NCI-H446 treated with DMSO at 0.1 percent for 48 hours (cell line): ENCODE measurements at regions not wholly inside any gene's neighbourhood (a gene's known extent, or its start where the extent isn't known, plus 50 kb on each side); places are given as distances from the start of the nearest gene placed in this dataset.
"Not testable (repeated sequence)": the region's sequence is repeated elsewhere in the genome, so short reads cannot be mapped to it uniquely, and the experiment has no call there.

ENCODE experiments used
- DNase-seq: peaks from one replicate; lab custom pipeline; 2025; lab: John Stamatoyannopoulos, UW

GRCh38 chr16:5309946-5310611 lies 212.5 kb upstream of the EEF2KMT start:
- no peak for DNase-seq

GRCh38 chr16:5305023-5305422 lies 207.4 kb upstream of the EEF2KMT start:
- DNase-seq: no peak

- no peak for DNase-seq
Measured at GRCh38 chr16:5302372-5303114, 204.9 kb upstream of the EEF2KMT start.

- no peak for DNase-seq
Measured at GRCh38 chr16:5298202-5298601, 200.6 kb upstream of the EEF2KMT start.

GRCh38 chr16:5296176-5296575 lies 198.6 kb upstream of the EEF2KMT start:
- DNase-seq: no peak

GRCh38 chr16:5295304-5295703 lies 197.7 kb upstream of the EEF2KMT start:
- DNase-seq: not testable (repeated sequence)

- DNase-seq: not testable (repeated sequence)
Measured at GRCh38 chr16:5282152-5282551, 184.6 kb upstream of the EEF2KMT start.

- no peak for DNase-seq
Measured at GRCh38 chr16:5257462-5257861, 159.9 kb upstream of the EEF2KMT start.

GRCh38 chr16:5252791-5253190 lies 155.2 kb upstream of the EEF2KMT start:
- DNase-seq: no peak

GRCh38 chr16:5247403-5247802 lies 149.8 kb upstream of the EEF2KMT start:
- DNase-seq: not testable (repeated sequence)

GRCh38 chr16:5240278-5240626 lies 142.7 kb upstream of the EEF2KMT start:
- not testable (repeated sequence) for DNase-seq

GRCh38 chr16:5239472-5240277 lies 142.1 kb upstream of the EEF2KMT start:
- DNase-seq: not testable (repeated sequence)

GRCh38 chr16:5235119-5235518 lies 137.5 kb upstream of the EEF2KMT start:
- no peak for DNase-seq

- DNase-seq: no peak
Measured at GRCh38 chr16:5234295-5235050, 136.9 kb upstream of the EEF2KMT start.

GRCh38 chr16:5231246-5231759 lies 133.7 kb upstream of the EEF2KMT start:
- DNase-seq: no peak

GRCh38 chr16:5228369-5228768 lies 130.8 kb upstream of the EEF2KMT start:
- DNase-seq: no peak

GRCh38 chr16:5225931-5226655 lies 128.5 kb upstream of the EEF2KMT start:
- DNase-seq: no peak

- DNase-seq: no peak
Measured at GRCh38 chr16:5222761-5223160, 125.2 kb upstream of the EEF2KMT start.

GRCh38 chr16:5221831-5222230 lies 124.2 kb upstream of the EEF2KMT start:
- not testable (repeated sequence) for DNase-seq

- no peak for DNase-seq
Measured at GRCh38 chr16:5220705-5221104, 123.1 kb upstream of the EEF2KMT start.

GRCh38 chr16:5216441-5217080 lies 119.0 kb upstream of the EEF2KMT start:
- no peak for DNase-seq
